ENCODE measurements at regions not wholly inside any gene's neighbourhood (a gene's known extent, or its start where the extent isn't known, plus 50 kb on each side); places are given as distances from the start of the nearest gene placed in this dataset.
"Not testable (repeated sequence)": the region's sequence is repeated elsewhere in the genome, so short reads cannot be mapped to it uniquely, and the experiment has no call there.

GRCh38 chr14:106185837-106186233 is 659.5 kb downstream of the TMEM121 start:
- Histone ChIP-seq H3K27me3 (ENCODE audit: control insufficient read depth in 3 of 3, insufficient read depth in 3 of 3, low read length in 2 of 3) (peaks cover 0 to 4% (median 0%) of the 10 kb centered on the region in 3 donors), H3K27ac (ENCODE audit: low read depth in 1 of 2, low read length in 1 of 2) (no peak overlapping the region), H3K36me3 (ENCODE audit: control insufficient read depth in 4 of 4, insufficient read depth in 4 of 4, low read length in 4 of 4) (no peaks in the 10 kb centered on the region), H3K9ac (ENCODE audit: insufficient read depth in 1 of 2, low read length in 2 of 2) (no peak overlapping the region), H3K9me3 (ENCODE audit: control insufficient read depth in 4 of 4, insufficient read depth in 3 of 4, low read length in 3 of 4) (no peaks in the 10 kb centered on the region), H3K4me1 (ENCODE audit: control insufficient read depth in 5 of 5, insufficient read depth in 5 of 5, low read length in 5 of 5) (no peaks in the 10 kb centered on the region), H3K4me3 (no peak overlapping the region)
- no peak for DNase-seq
- no peak for ATAC-seq (ENCODE audit: insufficient read depth, low FRiP score)
- 20 to 26% methylated on average over 4 of the region's 4 CpGs for WGBS, 2 donors
- no peak for TF ChIP-seq CTCF (IDR thresholded peaks at IDR 0.05; ENCODE audit: control extremely low read depth, extremely low read depth)

- H3K9me3 ChIP-seq (ENCODE audit: control insufficient read depth in 4 of 4, insufficient read depth in 3 of 4, low read length in 3 of 4): no peaks in the 10 kb centered on the region
- no peak overlapping the region for H3K9ac ChIP-seq (ENCODE audit: insufficient read depth in 1 of 2, low read length in 2 of 2)
- no peak for TF ChIP-seq CTCF (IDR thresholded peaks at IDR 0.05; ENCODE audit: control extremely low read depth, extremely low read depth)
- H3K36me3 ChIP-seq (ENCODE audit: control insufficient read depth in 4 of 4, insufficient read depth in 4 of 4, low read length in 4 of 4): no peaks in the 10 kb centered on the region
- H3K27me3 ChIP-seq (ENCODE audit: control insufficient read depth in 3 of 3, insufficient read depth in 3 of 3, low read length in 2 of 3): peaks cover 0 to 4% (median 0%) of the 10 kb centered on the region in 3 donors
- no peaks in the 10 kb centered on the region for H3K4me1 ChIP-seq (ENCODE audit: control insufficient read depth in 5 of 5, insufficient read depth in 5 of 5, low read length in 5 of 5)
- no peak overlapping the region for H3K4me3 ChIP-seq
- DNase-seq (no peak), ATAC-seq (ENCODE audit: insufficient read depth, low FRiP score) (no peak)
- H3K27ac ChIP-seq (ENCODE audit: low read depth in 1 of 2, low read length in 1 of 2): no peak overlapping the region
- 62 to 82% methylated on average over 3 of the region's 3 CpGs for WGBS, 2 donors
Measured at GRCh38 chr14:106187216-106187615, 660.8 kb downstream of the TMEM121 start.

DNA sequence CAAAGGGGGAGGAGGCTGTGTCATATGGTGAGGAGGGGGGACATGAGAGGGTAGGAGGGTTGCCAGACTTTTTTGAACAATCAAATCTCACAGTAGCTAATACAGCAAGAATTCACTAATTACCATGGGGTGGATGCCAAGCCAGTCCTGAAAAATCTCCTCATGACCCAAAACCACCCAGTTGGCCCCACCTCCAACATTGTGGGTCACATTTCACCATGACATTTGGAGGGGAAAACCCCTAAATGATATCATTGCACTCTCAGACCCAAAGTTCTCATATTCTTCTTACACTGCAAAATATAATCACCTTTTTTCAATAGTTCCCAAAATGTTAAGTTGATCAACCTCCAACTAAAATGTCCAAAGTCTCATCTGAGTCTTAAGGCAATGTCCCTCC is 666.3 kb downstream of the TMEM121 start:
- H3K4me1 ChIP-seq (ENCODE audit: control insufficient read depth in 5 of 5, insufficient read depth in 5 of 5, low read length in 5 of 5); H3K36me3 ChIP-seq (ENCODE audit: control insufficient read depth in 4 of 4, insufficient read depth in 4 of 4, low read length in 4 of 4); DNase-seq; H3K9me3 ChIP-seq (ENCODE audit: control insufficient read depth in 4 of 4, insufficient read depth in 3 of 4, low read length in 3 of 4); H3K27me3 ChIP-seq (ENCODE audit: control insufficient read depth in 3 of 3, insufficient read depth in 3 of 3, low read length in 2 of 3); H3K4me3 ChIP-seq; H3K27ac ChIP-seq (ENCODE audit: low read depth in 1 of 2, low read length in 1 of 2); ATAC-seq (ENCODE audit: insufficient read depth, low FRiP score); H3K9ac ChIP-seq (ENCODE audit: insufficient read depth in 1 of 2, low read length in 2 of 2): not testable (repeated sequence)

- not testable (repeated sequence) for H3K4me3 ChIP-seq; H3K9ac ChIP-seq (ENCODE audit: insufficient read depth in 1 of 2, low read length in 2 of 2); H3K27ac ChIP-seq (ENCODE audit: low read depth in 1 of 2, low read length in 1 of 2); ATAC-seq (ENCODE audit: insufficient read depth, low FRiP score); DNase-seq; H3K27me3 ChIP-seq (ENCODE audit: control insufficient read depth in 3 of 3, insufficient read depth in 3 of 3, low read length in 2 of 3); H3K4me1 ChIP-seq (ENCODE audit: control insufficient read depth in 5 of 5, insufficient read depth in 5 of 5, low read length in 5 of 5); H3K36me3 ChIP-seq (ENCODE audit: control insufficient read depth in 4 of 4, insufficient read depth in 4 of 4, low read length in 4 of 4)
- WGBS, 2 donors: 43 to 52% methylated on average over 7 of the region's 7 CpGs
- peaks cover 0 to 11% (median under 1%) of the 10 kb centered on the region in 4 donors for H3K9me3 ChIP-seq (ENCODE audit: control insufficient read depth in 4 of 4, insufficient read depth in 3 of 4, low read length in 3 of 4)
Measured at GRCh38 chr14:106196459-106196858, 670.1 kb downstream of the TMEM121 start.

GRCh38 chr14:106197264-106197663 is 670.9 kb downstream of the TMEM121 start:
- H3K9me3 ChIP-seq (ENCODE audit: control insufficient read depth in 4 of 4, insufficient read depth in 3 of 4, low read length in 3 of 4): peaks cover 0 to 17% (median under 1%) of the 10 kb centered on the region in 4 donors
- not testable (repeated sequence) for ATAC-seq (ENCODE audit: insufficient read depth, low FRiP score); H3K4me1 ChIP-seq (ENCODE audit: control insufficient read depth in 5 of 5, insufficient read depth in 5 of 5, low read length in 5 of 5); H3K36me3 ChIP-seq (ENCODE audit: control insufficient read depth in 4 of 4, insufficient read depth in 4 of 4, low read length in 4 of 4); H3K4me3 ChIP-seq; H3K9ac ChIP-seq (ENCODE audit: insufficient read depth in 1 of 2, low read length in 2 of 2); H3K27ac ChIP-seq (ENCODE audit: low read depth in 1 of 2, low read length in 1 of 2); DNase-seq; H3K27me3 ChIP-seq (ENCODE audit: control insufficient read depth in 3 of 3, insufficient read depth in 3 of 3, low read length in 2 of 3)
- WGBS, 2 donors: 65 to 79% methylated on average over 4 of the region's 4 CpGs
